ENCODE measurements at regions not wholly inside any gene's neighbourhood (a gene's known extent, or its start where the extent isn't known, plus 50 kb on each side); places are given as distances from the start of the nearest gene placed in this dataset.

GRCh38 chr3:135473449-135473848 lies 492.1 kb upstream of the PPP2R3A start:
- DNase-seq (ENCODE audit: low read depth in 2 of 2) = no peak

DNA sequence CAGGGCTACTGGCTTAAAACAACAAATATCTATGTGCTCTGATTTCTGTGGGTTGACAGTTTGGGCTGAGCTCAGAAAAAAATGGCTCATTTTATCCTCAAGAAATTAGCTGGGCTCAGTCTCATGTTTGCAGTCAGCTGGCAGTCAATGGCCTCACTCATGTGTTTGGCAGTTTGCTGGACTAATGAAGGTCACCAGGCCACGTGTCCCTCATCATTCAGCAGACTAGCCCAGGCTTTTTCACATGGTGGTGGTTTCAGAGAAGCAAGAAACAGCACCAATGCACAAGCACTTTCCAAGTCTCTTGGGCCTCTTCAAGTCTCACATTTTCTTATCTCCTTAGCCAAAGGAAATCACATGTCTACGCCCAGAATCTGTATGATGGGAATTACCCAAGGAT lies 478.3 kb upstream of the PPP2R3A start:
- DNase-seq (ENCODE audit: low read depth in 2 of 2) = no peak

- DNase-seq (ENCODE audit: low read depth in 2 of 2) = no peak
Observed at GRCh38 chr3:135490219-135490915, 475.2 kb upstream of the PPP2R3A start.

DNA sequence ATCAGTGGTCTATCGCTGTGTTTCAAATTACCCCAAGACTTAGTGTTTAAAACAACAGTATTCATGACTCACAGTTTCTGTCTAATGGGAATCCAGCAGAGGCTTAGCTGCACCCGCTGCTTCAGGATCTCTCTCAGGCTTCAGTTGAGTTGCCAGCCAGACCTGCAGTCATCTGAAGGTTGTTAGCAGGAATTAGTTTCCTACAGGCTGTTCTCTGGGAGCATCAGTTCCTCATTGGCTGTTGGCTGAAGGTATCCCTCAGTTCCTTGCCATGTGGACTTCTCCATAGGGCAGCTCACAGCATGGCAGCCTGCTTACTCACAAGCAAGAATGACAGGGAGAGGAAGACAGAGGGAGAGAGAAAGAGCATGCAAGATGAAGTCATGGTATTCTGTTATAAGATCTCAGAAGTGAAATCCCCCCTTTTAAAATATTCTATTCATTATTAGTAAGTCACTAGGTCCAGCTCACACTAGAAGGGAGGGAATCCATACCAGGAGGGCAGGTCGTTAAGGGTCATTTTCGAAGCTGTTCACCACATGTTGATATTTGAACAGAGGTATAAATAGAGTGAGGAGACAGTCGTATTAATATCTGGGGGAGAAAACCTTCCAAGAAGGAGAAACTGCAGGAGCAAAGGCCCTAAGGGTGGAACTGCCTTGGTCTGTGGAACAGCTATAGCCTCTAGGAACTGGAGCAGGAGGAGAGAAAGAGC lies 473.9 kb upstream of the PPP2R3A start:
- DNase-seq (ENCODE audit: low read depth in 2 of 2) = no peak

DNA sequence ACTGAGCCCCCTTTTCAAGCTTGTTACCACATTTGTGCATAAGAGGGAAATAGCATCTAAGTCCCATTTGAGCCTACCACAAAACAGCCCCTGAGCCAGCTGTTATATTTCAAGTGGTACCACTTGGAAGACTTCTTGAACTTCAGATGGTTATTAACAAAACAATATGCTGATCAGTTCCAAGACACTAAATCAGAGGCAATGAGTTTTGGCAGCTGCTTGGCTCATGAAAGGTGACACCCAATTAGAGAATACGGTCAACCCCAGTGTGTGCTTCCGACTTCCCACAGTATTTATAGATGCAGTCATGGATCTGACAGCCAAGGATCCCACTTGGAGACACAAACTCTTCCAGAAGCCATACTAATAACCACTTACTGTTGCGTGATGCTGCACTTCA lies 469.6 kb upstream of the PPP2R3A start:
- DNase-seq (ENCODE audit: low read depth in 2 of 2) = no peak

- no peak for DNase-seq (ENCODE audit: low read depth in 2 of 2)
Observed at GRCh38 chr3:135497979-135498378, 467.5 kb upstream of the PPP2R3A start.

DNA sequence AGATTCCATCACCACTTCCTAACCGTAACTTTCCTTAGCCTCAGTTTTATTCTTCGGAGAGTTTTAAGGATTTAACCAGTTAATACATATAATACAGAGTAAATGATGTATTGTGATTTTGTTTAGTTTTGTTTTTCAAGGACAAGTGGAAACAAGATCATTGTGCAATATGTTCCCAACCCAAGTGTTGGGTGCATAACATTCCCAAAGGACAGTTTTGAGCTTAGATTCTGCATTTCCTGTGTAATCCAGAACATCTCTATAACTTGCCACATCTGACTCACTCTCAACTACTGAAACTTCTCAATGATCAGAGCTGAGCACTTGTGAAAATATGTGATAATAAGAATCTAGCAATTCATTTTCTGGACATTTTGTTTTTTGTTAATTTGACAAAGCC lies 466.1 kb upstream of the PPP2R3A start:
- DNase-seq (ENCODE audit: low read depth in 2 of 2) = no peak

GRCh38 chr3:135500034-135500433 lies 465.5 kb upstream of the PPP2R3A start:
- DNase-seq (ENCODE audit: low read depth in 2 of 2) = no peak

GRCh38 chr3:135503065-135503759 lies 462.3 kb upstream of the PPP2R3A start:
- DNase-seq (ENCODE audit: low read depth in 2 of 2) = no peak

GRCh38 chr3:135503760-135504686 lies 461.5 kb upstream of the PPP2R3A start:
- DNase-seq (ENCODE audit: low read depth in 2 of 2) = no peak

DNA sequence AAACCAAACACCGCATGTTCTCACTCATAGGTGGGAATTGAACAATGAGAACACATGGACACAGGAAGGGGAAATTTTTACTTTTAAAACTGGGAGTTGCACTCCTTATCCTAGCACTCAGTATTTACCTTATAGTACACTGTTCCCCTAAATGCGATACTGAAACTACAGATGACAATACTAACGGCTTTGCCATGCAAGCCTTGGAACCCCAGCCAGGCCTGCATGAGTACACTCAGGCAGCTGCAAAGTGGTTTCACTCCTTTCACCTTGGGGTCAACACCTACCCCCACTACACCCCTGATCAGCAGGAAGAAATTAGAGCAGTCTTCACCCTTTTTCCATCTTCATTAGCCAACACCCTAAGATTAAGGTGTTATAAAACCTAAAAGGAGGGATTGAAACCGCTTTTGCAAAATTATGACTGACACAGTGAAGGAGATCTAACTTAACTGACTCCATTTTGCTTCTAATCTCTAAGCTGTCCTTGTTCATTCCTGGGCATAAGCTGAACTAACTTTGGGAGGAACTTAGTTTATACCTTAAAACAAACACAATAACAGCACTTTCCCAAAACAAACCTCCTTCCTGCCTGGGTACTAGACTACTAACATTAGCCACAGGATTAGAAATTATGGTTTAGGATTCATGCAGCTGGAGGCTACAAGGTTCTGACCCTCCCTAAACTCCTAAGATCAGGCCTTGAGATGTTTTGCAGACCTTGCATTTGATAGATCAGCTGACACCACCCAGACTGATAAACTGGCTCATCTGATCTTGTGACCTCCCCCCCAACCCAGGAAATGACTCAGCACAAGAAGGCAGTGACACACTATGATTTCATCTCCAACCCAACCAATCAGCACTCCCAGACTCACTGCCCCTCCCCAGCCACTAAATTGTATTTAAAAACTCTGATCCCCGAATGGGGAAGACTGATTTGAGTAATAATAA lies 452.1 kb upstream of the PPP2R3A start:
- DNase-seq (ENCODE audit: low read depth in 2 of 2) = no peak

DNA sequence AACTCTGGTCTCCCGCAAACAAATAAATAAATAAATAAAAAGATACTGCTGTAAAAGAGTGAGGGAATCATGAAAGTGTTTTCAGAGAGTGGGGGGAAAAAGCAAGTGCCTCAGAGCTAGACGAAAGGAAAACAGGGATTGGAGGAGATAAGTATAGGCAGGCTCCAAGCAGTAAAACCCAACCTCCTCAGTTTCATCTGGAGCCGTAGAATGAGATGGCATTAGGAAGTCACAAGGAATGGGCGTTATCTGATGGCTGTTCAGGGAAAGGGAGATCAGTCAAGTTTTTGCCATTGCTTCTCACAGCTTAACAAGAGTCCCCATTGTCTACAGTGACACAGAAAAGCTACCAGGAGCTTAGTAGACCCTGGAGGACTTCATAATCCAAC lies 451.5 kb upstream of the PPP2R3A start:
- no peak for DNase-seq (ENCODE audit: low read depth in 2 of 2)

GRCh38 chr3:135516143-135516542 lies 449.4 kb upstream of the PPP2R3A start:
- DNase-seq (ENCODE audit: low read depth in 2 of 2) = no peak

DNA sequence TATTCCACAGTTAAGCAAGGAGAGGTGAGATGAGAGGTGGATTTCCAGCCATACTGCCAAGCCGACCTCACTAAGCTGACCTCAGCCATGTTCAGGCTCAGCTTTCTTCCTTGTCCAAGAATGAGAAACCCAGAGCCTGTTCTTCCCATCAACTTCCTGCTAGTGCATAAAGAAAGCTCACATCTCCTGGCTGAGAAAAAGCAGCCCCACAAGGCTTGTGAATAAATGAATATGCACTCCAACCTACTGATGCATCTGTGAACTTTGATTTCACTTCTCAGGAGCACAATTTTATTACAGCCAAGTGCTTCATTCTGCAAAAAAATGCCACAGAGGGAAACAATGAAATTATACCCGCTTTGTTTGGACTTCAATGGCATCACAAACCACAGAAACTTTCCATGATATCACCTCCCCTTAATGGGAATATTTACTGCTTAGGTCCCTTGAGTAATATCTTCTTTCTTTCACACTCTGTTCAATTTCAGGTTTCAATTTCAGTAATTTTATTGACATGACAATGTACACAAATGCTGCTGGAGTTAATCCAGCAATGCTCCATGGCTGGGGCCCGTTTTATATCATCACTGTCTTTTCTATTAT lies 437.0 kb upstream of the PPP2R3A start:
- DNase-seq (ENCODE audit: low read depth in 2 of 2) = no peak

- no peak for DNase-seq (ENCODE audit: low read depth in 2 of 2)
Observed at GRCh38 chr3:135532021-135532420, 433.5 kb upstream of the PPP2R3A start.

DNA sequence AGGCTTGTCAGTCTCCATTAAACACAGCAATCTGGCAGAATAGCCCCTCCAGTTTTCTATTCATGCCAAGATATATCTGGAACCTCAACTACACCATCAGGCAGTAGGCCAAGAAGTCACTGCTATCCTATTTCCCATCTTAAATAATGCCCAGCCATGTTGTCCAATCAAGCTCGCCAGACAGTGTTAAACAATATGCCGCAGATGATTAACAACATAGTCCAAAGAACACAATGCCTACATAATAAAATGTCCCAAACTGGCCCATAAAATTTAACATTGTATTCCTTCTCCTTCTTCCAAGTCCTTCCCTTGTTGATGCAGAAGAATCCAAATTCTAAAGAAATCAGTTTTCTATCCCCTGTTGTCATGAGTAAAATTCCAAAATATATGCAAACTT lies 427.4 kb upstream of the PPP2R3A start:
- no peak for DNase-seq (ENCODE audit: low read depth in 2 of 2)

- no peak for DNase-seq (ENCODE audit: low read depth in 2 of 2)
Observed at GRCh38 chr3:135539351-135539750, 426.2 kb upstream of the PPP2R3A start.

- no peak for DNase-seq (ENCODE audit: low read depth in 2 of 2)
Observed at GRCh38 chr3:135539854-135540253, 425.7 kb upstream of the PPP2R3A start.

DNA sequence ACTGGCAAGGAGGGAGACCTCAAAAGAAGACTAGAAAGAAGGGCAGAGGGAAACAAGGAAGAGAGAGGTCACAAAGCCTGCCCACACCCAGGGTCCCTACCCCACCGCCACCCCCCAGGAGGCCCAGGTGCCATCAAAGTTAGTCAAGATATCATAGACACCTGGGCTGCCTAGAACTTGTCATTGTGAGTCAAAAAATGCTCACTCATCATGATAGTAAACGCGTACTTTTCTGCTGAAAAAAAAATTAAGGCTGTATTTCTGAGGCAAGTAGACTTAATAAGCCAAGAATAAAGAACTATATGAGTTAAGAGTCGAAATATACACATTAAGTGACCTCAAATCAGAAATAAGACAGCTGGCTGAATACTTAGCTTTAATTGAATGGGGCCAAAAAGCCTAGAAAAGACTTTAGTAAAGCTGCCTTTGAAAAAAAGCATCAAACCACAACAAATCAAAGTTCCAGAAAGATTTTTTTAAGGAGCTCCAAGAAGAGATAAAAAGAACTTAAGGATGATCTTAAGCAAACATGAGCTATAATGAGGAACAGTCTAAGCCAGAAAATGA lies 415.5 kb upstream of the PPP2R3A start:
- no peak for DNase-seq (ENCODE audit: low read depth in 2 of 2)

- DNase-seq (ENCODE audit: low read depth in 2 of 2) = no peak
Observed at GRCh38 chr3:135556174-135556573, 409.4 kb upstream of the PPP2R3A start.

Data from stimulated activated CD8-positive, alpha-beta memory T cell treated with anti-CD3 and anti-CD28 coated beads, Interleukin-2, amount 100 ng/mL, for 1 hour (primary cell).